ENCODE measurements at regions not wholly inside any gene's neighbourhood (a gene's known extent, or its start where the extent isn't known, plus 50 kb on each side); places are given as distances from the start of the nearest gene placed in this dataset.

GRCh38 chr10:1850971-1851527 lies 113.7 kb upstream of the ADARB2 start:
- no TSS peak for BruUV-seq (replicated peaks)
- H3K4me3 Mint-ChIP-seq (ENCODE audit: unreplicated experiment) = no peak overlapping the region
- no peak for TF ChIP-seq CTCF (IDR thresholded peaks at IDR 0.05; ENCODE audit: unreplicated experiment)
- POLR2A ChIA-PET = interaction anchor here (0.6 kb wide), 1 partner anchor 117 kb away, joined by 4 read pairs; no protein-coding TSS in a partner anchor
- DNase-seq (ENCODE audit: unreplicated experiment) = peak; percentile 3
- no peaks in the 10 kb centered on the region for H3K27me3 Mint-ChIP-seq (ENCODE audit: insufficient read depth, unreplicated experiment)
- CTCF ChIA-PET = no interaction called here
- H3K27ac Mint-ChIP-seq (ENCODE audit: low read depth, unreplicated experiment) = no peak overlapping the region
- peaks cover 7% of the 10 kb centered on the region for H3K9me3 Mint-ChIP-seq (ENCODE audit: unreplicated experiment)
- intact Hi-C loops (cut with micrococcal nuclease) = no loop called here
- no peaks in the 10 kb centered on the region for H3K4me1 Mint-ChIP-seq (ENCODE audit: insufficient read depth, unreplicated experiment)
- no peaks in the 10 kb centered on the region for H3K36me3 Mint-ChIP-seq (ENCODE audit: insufficient read depth, unreplicated experiment)

GRCh38 chr10:1847361-1847760 lies 110.0 kb upstream of the ADARB2 start:
- BruUV-seq (replicated peaks) = no TSS peak
- no peak for TF ChIP-seq CTCF (IDR thresholded peaks at IDR 0.05; ENCODE audit: unreplicated experiment)
- intact Hi-C loops (cut with micrococcal nuclease) = no loop called here

GRCh38 chr10:1846032-1846431 lies 108.7 kb upstream of the ADARB2 start:
- intact Hi-C loops (cut with micrococcal nuclease) = no loop called here
- peaks cover 7% of the 10 kb centered on the region for H3K9me3 Mint-ChIP-seq (ENCODE audit: unreplicated experiment)
- POLR2A ChIA-PET = no interaction called here
- no peaks in the 10 kb centered on the region for H3K27me3 Mint-ChIP-seq (ENCODE audit: insufficient read depth, unreplicated experiment)
- no peak for TF ChIP-seq CTCF (IDR thresholded peaks at IDR 0.05; ENCODE audit: unreplicated experiment)
- CTCF ChIA-PET = no interaction called here
- BruUV-seq (replicated peaks) = no TSS peak
- no peak for DNase-seq (ENCODE audit: unreplicated experiment)
- no peak overlapping the region for H3K27ac Mint-ChIP-seq (ENCODE audit: low read depth, unreplicated experiment)
- no peak overlapping the region for H3K4me3 Mint-ChIP-seq (ENCODE audit: unreplicated experiment)
- H3K36me3 Mint-ChIP-seq (ENCODE audit: insufficient read depth, unreplicated experiment) = no peaks in the 10 kb centered on the region
- H3K4me1 Mint-ChIP-seq (ENCODE audit: insufficient read depth, unreplicated experiment) = no peaks in the 10 kb centered on the region

More at GRCh38 chr10:1847361-1847760, 110.0 kb upstream of the ADARB2 start:
- no peaks in the 10 kb centered on the region for H3K4me1 Mint-ChIP-seq (ENCODE audit: insufficient read depth, unreplicated experiment)
- H3K4me3 Mint-ChIP-seq (ENCODE audit: unreplicated experiment) = no peak overlapping the region
- H3K36me3 Mint-ChIP-seq (ENCODE audit: insufficient read depth, unreplicated experiment) = no peaks in the 10 kb centered on the region
- DNase-seq (ENCODE audit: unreplicated experiment) = no peak
- H3K9me3 Mint-ChIP-seq (ENCODE audit: unreplicated experiment) = peaks cover 7% of the 10 kb centered on the region
- CTCF ChIA-PET = no interaction called here
- no peaks in the 10 kb centered on the region for H3K27me3 Mint-ChIP-seq (ENCODE audit: insufficient read depth, unreplicated experiment)
- POLR2A ChIA-PET = no interaction called here
- H3K27ac Mint-ChIP-seq (ENCODE audit: low read depth, unreplicated experiment) = no peak overlapping the region

- DNase-seq (ENCODE audit: unreplicated experiment) = no peak
- POLR2A ChIA-PET = no interaction called here
- CTCF ChIA-PET = no interaction called here
- no peak for TF ChIP-seq CTCF (IDR thresholded peaks at IDR 0.05; ENCODE audit: unreplicated experiment)
- Mint-ChIP-seq H3K9me3 (ENCODE audit: unreplicated experiment) (peaks cover 5% of the 10 kb centered on the region), H3K27me3 (ENCODE audit: insufficient read depth, unreplicated experiment) (no peaks in the 10 kb centered on the region), H3K27ac (ENCODE audit: low read depth, unreplicated experiment) (no peak overlapping the region), H3K4me1 (ENCODE audit: insufficient read depth, unreplicated experiment) (no peaks in the 10 kb centered on the region), H3K4me3 (ENCODE audit: unreplicated experiment) (no peak overlapping the region), H3K36me3 (ENCODE audit: insufficient read depth, unreplicated experiment) (no peaks in the 10 kb centered on the region)
- intact Hi-C loops (cut with micrococcal nuclease) = no loop called here
- no TSS peak for BruUV-seq (replicated peaks)
Observed at GRCh38 chr10:1841759-1842158, 104.4 kb upstream of the ADARB2 start.

All from MCF 10A (cell line).